SH-SY5Y (cell line): ENCODE measurements at regions not wholly inside any gene's neighbourhood (a gene's known extent, or its start where the extent isn't known, plus 50 kb on each side); places are given as distances from the start of the nearest gene placed in this dataset.

Source experiments
- GATA2 ChIP-seq: IDR thresholded peaks from 2 replicates; pipeline ENCODE4 v1.6.1; 2011; ENCODE audit warnings: mild to moderate bottlenecking, low read depth, low read length
- GATA3 ChIP-seq: IDR thresholded peaks from 2 replicates; pipeline ENCODE4 v1.6.1; 2011; ENCODE audit warnings: low read depth, mild to moderate bottlenecking, low read length, moderate library complexity

DNA sequence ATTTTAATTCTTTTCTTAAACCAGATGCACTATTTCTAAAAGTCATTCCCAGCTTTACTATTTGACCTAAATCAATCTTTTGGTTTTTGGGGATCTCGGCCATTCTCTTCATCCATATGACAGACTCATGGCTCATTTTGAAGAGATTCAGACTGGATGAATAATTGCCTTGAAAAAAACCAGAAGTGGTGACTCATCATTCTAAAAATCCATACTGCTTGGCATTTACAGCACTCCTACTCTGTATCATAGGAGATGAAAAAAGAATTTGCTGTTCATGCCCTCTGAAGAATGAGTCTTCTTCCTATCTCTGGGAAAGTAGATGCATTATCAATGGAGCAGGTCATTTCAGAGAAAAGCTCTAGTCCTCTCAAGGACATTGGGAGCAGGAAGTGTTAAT is 220.5 kb upstream of the RPS6KA3 start:
- TF ChIP-seq GATA2, result no peak
- no peak for TF ChIP-seq GATA3

DNA sequence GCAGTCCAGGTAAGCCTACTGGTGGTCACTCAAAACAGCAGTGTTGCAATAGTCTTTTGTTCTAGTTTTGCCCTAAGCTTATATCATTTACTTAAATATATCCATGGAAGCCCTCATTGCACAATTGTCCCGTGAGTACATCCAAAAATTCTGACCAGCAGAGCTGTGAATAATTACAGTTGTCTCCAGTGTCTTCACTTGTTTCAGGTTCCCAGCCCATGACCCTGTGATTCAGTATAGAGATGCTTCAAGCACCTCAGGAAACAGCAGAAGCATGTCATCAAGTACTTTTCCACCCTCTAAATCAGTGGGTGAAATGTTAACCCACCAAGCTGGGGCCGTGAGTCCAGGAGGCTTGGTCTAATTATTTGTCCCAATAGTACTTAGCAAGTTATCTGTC is 214.9 kb upstream of the RPS6KA3 start:
- TF ChIP-seq GATA2, result no peak
- TF ChIP-seq GATA3, result no peak

DNA sequence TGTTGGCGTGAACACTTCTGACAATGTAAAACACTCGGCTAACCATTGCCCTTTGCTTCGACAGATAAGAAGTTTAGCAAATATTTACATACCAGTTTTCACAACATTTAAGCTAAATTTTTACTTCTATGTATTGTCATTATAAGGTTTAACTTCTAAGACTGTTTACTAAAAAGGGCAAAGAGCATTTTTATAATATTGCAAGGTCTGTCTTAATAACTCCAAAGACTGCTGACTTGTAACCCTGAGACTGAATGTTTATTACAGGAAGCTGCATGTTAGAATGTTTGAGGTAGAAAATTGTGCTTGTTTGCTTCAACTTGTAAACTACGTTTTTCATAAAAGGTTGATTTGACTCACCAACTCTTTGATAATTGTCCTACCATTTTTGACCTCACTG is 213.2 kb upstream of the RPS6KA3 start:
- TF ChIP-seq GATA2 (no peak), GATA3 (no peak)

DNA sequence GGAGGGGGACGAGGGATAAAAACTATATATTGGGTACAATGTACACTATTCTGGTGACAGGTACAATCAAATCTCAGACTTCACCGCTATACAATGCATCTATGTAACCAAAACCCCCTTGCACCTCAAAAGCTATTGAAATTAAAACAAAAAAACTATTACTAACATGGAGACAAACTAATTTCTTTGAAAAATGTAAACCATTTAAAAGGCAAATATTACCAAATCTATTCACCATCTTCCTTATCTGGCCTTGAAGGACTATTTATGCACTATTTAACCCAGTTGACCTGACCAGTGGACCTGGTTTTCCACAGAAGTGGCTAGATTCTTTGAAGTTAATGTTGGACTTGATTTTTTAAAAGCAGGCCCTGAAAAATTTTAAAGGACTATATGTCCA is 212.3 kb upstream of the RPS6KA3 start:
- TF ChIP-seq GATA2, result no peak
- TF ChIP-seq GATA3, result no peak

DNA sequence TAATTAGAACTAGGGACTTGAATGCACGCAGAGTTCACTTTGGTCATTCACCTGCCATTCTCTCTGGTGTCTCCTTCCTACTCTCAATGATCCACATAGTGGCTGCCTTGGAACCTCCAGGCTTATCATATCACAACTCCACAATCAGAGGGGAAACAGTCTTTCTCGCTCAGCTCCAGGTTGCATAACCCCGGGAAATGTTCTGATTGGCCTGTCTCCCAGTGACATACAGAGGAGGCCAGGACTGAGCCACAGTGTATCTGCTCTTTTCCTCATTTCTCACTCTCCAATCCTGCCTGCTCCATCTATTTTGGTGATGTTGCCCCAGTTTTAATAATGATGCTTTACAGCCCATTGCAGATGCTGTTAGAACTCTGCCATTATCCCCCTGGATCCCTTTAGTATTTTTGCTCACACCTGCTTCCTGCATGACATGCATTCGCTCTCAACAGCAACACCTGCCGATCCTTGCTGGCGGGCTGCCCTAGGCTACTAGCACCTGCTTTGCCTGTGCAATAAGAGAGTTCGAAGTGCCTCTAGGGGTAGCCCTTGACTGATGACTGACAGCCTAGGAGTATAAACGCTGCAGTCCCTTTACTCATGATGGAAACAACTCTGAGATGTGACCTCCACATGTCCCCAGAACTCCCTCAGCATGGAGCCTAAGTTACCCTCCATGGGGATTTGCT is 211.3 kb upstream of the RPS6KA3 start:
- TF ChIP-seq GATA2 (no peak), GATA3 (no peak)

DNA sequence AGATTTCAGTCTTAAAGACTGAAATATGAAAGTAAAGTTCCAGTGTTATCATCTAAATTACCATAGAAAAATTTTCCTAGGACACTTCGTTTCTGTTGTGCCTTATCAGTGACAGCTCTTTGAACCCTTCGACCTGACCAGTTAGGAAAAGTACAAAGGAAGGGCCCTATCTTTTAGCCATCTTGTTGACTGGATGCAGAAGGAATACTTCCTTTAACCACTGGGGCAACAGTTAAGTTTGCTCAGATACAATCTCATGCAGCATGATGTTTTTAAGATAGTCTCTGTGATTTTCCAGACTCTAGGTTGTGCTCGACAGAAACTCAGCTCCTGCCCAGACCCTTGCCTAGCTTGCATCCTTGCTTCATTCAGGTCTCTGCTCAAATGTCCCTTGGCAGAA is 210.5 kb upstream of the RPS6KA3 start:
- no peak; the same call in 1 of the 2 replicates for TF ChIP-seq GATA2
- no peak for TF ChIP-seq GATA3

DNA sequence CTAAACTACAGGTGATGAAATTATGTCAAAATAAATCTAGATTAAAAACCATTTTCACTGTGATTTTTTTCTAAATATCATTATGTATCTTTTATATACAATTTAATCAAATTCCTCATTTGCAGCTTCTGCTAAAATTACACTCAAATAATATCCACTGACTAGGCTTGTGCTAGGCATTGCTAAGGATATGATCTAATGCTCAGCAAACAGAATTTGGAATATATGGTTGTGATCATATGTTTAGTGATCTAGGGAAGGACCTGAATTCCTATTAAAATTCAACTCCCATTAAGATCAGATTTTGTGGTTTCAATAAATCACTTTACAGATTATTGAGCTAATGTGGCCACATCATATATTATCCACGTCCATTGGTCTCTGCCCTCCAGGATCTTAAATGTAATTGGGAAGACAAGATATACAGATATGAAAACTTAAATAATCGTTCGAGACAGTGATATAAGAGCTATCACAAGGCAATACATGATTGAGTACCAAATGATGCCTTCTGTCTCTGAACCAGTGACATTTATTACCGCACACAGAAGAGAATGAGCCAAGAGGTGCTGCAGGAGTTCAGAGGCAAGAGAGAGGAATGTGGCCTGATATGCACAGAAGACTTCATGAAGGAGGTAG is 206.0 kb upstream of the RPS6KA3 start:
- TF ChIP-seq GATA2, result no peak

DNA sequence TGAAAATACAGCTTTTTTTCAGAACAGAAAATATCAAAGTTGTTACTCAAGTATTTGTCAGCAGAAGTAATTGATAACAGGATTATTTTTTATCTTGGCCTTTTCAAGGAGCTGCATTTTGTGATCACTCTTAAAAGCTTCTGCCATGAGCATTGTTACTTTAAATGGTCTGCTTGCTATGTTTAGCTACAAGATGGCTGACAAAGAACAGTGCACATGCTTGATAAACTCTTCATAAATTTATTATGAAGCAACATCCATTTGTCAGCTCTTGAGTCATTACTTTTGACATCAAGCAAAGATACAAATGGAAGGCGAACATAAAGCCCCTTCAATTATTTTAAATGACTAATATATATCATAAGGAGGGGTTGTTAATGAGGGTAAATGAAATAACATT is 205.4 kb upstream of the RPS6KA3 start:
- TF ChIP-seq GATA3 (no peak), GATA2 (no peak)

DNA sequence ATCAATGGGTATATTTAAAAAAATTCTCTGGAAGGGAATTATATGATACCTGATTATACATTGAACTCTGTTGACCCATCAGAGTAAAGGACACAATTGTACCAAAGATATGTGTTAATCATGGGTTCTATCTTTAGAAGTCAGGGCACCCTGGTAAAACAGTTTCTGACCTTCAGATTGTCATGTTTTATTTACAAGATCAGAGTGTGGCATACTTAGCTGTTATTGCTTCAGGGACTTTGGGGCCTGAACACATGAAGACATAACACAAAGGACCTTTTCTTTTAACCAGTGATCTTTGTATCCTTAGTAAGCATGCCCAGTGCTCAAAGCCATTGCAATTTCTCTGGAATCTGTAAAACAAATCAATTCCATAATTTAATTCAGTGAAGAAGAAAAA is 204.8 kb upstream of the RPS6KA3 start:
- TF ChIP-seq GATA3 (no peak), GATA2 (no peak)

DNA sequence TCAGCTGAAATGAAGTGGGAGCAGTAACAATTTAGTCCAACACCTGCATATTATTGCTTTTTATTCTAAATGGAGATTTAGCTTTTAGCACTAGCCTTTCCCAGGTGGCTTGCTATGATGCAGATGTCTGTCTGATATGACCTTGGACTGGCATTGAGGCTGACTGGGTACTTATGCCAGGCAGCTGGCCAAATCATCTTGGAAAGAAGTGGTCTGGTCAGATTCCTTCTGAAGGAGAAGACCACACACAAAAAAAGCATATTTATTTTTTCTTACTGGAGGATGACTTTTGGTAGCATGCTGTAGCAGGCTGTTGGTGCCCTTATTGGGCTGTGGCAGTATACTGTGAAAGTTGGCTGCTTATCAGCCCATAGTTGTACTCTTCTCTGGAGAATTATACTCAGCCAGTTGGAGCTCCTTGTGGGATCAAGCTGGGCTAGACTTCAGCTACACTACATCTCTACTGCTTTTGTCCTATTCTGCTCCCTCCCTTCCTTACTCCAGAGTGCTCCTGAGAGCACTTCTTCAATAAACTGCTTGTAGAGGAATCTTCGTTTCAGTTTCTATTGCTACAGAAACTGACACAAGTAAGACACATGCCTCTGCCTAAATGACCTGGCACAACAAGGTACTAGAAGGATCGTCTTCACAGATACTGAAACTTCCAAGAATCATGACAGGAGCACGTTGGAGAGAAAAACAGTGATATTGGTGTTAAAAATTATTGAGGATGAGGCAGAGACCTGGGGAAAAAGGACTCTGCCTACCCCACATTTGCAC is 196.8 kb upstream of the RPS6KA3 start:
- no peak for TF ChIP-seq GATA2
- no peak for TF ChIP-seq GATA3

DNA sequence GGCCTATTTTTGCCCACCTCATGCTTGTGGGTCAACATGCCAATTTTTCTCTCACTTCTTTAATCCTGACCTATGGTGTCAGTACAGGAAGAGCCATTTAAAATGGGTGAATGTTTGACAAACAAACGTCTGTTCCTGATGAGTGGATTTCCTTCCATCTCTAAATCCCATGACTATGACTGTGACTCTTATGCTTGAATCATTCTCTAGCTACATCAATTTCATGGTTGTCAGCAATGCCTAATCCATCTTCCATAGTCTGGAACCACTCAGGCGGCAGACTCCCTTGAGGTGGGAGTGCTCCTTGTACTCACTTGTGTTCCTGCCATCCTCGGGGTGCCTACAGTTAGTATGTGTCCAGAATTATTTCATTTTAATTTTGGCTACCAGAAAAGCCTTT is 194.9 kb upstream of the RPS6KA3 start:
- TF ChIP-seq GATA2 (no peak), GATA3 (no peak)

DNA sequence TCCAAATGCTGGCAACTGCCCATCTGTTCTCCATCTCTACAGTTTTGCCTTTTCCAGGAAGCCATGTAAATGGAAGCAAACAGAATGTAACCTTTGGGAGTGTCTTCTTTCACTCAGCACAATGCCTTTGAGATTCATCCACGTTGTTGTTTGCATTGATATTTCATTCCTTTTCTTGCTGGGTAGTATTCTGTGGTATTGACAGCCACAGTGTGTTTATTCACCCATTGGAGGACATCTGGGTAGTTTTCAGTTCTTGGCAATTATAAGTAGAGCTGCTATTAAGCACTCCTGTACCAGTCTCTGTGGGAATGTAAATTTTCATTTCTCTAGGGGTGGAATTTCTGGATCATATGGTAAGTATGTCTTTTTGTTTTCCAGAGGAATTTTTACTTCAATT is 194.3 kb upstream of the RPS6KA3 start:
- TF ChIP-seq GATA3, result no peak
- no peak for TF ChIP-seq GATA2

DNA sequence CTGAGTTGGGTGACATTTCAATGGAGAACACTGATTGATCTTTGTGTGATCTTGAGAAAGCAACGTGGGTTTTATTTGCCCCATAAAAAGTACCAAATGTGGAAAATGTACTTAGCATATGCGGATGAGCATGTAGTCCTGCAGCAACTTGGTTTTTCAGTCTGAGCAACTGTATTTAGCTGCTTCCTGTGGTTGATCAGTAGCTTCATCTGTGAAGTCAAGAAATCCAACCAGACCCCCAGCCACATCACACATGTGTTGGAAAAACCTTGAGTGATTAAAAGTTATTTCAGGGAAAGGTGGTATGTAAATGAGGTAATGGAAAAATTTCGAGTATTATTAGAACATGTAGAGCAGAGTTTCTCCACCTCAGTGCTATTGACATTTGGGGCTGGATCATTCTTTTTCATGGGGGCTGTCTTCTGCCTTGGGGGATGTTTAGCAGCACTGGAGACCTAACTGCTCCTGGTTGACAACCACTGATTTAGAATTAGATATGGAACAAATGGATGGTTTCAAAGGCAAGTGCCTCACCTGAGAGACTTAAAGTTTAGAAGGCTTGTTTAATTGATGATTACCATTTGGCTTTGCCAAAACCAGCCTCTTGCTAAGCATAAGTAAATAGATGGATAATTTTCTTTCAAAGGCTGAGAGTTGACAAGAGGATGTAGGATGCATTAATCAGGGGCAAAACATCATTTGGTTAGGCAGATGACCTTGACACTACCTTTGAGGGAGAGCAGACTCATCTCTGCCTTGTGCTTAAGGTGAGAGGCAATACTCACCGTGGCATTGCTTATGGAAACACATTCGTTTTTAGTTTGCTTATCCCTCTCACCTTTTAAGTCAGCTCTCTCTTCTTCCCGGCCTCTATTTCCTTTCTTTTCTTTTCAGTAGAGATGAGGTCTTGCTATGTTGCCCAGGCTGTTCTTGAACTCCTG is 193.0 kb upstream of the RPS6KA3 start:
- TF ChIP-seq GATA3, result no peak
- no peak for TF ChIP-seq GATA2

DNA sequence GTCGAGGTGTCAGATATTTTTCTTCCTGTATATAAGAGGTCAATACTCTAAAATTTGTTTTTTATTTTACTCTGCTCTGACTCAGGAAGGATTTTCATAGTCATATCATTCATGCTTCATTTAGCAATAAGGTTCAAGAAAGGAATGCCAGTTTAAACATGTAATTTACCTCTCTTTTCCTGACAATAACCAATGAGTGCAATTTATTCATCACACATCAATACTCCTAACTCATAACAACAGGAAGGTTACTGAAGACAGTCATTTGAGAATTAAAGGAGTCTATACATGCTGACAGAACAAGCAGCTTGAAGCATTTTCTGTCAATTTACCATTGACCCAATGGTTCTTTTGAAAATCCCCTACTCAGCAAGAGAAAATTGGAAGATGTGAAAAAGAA is 190.3 kb upstream of the RPS6KA3 start:
- no peak for TF ChIP-seq GATA3
- TF ChIP-seq GATA2, result no peak

DNA sequence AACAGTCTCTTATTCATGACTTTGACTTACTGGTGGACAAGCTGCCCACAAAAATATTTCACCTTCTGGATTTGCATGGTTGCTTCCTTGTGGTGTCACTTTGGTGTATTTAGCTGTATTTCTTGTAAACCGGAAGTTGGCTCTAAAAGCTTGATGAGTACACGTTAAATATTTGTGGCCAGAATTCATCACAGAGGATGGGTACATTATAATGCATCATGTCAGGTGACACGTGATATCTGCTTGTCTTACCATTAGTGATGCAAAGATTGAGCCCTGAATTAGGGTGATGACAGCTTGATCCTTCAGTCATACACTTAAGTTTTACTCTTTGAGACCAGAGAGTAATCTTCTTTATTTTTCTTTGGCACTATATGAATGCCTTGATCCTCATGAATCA is 188.3 kb upstream of the RPS6KA3 start:
- no peak for TF ChIP-seq GATA3
- no peak for TF ChIP-seq GATA2
